HG02571 (cell line): ENCODE measurements at regions not wholly inside any gene's neighbourhood (a gene's known extent, or its start where the extent isn't known, plus 50 kb on each side); places are given as distances from the start of the nearest gene placed in this dataset.

Experiments used
- ATAC-seq: cut with Tn5 transposase; IDR thresholded peaks from one replicate; pipeline ENCODE4 v1.9.1; 2021; ENCODE audit warnings: mild to moderate bottlenecking, moderate library complexity; ENCODE audit not compliant: unreplicated experiment

GRCh38 chr6:139430899-139431601, 56.6 kb upstream of the CITED2 start:
- no peak for ATAC-seq

GRCh38 chr6:139429580-139430145, 55.2 kb upstream of the CITED2 start:
- no peak for ATAC-seq

- no peak for ATAC-seq
These were observed 52.8 kb upstream of the CITED2 start for GRCh38 chr6:139427199-139427598.

GRCh38 chr6:139426795-139427194, 52.3 kb upstream of the CITED2 start:
- ATAC-seq, result no peak

GRCh38 chr6:139425780-139426179, 51.3 kb upstream of the CITED2 start:
- ATAC-seq, result no peak

GRCh38 chr6:139423971-139424667, 49.7 kb upstream of the CITED2 start:
- no peak for ATAC-seq
